GM04504 (cell line): ENCODE measurements at regions not wholly inside any gene's neighbourhood (a gene's known extent, or its start where the extent isn't known, plus 50 kb on each side); places are given as distances from the start of the nearest gene placed in this dataset.

Experiments
- DNase-seq: peaks from one replicate; pipeline ENCODE4 v3.0.0-alpha.2; 2012; ENCODE audit warnings: low read depth

DNA sequence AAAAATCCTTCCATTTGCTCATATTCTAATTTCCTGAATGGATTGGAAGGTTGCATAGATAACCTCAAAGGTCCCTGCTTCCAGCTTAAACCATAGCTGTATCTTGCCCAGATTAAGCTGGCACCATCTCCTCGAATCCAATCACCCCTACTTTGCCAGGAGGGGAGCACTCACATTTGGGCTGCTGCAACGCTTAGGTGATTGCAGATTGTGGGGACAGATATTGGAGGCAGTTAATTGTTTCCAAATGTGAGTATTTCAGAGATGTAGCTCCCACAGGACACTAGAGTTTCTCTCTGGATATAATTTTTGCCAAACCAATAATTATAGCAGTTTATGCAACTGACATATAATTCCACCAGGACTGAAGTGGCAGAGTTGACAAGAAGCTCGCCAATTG is 53.5 kb upstream of the ACSL1 start:
- no peak for DNase-seq

DNA sequence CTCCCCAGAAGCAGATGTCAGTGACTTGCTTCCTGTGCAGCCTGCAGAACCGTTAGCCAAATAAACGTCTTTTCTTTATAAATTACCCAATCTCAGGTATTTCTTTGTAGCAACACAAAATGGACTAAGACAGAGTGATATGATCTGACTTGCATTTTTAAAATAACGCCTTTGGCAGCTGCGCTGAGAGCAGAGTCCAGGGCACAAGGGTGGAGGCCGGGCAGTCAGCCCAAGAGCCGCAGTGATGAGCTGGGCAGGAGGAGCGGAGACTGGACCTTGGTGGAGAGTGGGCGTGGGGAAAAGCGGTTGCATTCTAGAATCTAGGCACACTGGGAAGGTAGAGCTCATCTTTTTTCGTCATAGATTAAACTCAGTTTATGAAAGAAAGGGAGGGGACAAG is 56.5 kb upstream of the ACSL1 start:
- no peak for DNase-seq

DNA sequence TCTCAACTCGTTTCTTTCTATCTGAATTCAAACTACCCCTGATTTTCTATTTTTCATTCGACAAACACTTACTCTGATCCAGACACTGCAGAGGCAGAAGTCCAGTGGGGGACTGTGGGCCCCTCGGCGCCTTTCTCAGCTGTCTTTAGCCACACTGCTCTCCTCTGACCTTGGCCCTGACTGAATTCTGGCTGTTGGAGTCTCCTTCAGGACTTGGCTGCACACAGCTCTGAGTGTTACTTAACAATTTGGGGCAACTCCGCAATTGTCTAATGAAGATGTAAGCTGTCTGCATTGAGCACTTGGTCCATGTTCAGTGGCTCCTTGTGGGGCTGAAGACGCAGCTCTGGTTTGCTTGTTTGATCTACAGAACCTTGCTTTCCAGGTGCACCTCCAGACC is 57.3 kb upstream of the ACSL1 start:
- no peak for DNase-seq

DNA sequence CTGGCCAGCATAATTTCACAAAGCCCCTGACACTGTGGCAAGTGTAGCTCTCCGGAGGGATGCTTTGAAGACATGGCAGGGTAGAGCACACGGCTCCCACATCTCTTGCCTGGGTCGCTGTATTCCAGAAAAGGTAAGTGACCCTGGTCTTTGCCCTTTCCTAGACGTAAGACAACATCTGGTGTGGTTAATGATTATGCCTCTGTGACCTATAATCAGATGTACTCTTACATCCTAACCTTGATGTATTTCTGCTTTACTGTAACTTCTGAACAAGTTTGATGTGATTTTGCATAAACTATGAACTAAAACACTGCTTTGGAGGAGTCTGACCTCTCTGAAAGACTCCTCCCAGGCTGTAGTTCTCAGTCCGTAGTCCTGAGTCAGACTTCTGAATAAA is 59.1 kb upstream of the ACSL1 start:
- DNase-seq, result no peak

DNA sequence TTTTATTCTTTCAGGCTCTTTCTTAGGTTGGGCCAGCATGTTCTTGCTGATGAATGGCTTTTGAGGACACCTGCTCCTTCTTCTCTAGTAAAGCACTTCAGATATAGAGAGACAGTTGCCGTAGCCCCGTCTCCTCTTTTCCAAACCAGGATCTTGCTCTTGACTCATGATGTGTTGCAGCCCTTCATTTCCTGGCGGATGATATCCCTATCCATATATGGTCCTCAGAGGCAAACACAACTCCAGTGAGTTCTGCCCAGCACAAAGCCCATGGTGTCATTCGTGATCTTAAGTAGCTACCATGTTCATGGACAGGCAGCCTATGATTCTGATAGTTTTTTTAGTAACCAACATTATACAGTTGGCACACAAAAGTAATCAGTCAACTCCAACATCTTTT is 59.8 kb upstream of the ACSL1 start:
- DNase-seq, result no peak

DNA sequence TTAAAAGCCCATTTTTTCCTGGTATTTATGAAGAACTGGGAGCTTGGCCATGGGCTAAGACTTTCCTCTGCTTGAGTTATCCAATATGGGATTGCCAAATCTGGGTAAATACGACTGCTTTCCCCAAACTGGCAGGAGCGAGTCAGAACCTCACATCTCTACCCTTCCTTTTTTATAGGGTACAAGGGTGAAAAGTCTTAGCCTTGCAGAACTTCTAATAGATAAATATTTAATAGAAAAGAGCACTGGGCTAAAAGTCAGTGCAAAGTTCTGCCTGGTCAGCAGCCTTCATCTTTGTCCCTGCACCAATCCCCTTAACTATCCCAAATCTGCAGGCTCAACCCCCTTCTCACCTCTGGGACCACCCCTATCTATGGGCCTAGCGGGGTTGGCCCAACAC is 61.6 kb upstream of the ACSL1 start:
- no peak for DNase-seq

DNA sequence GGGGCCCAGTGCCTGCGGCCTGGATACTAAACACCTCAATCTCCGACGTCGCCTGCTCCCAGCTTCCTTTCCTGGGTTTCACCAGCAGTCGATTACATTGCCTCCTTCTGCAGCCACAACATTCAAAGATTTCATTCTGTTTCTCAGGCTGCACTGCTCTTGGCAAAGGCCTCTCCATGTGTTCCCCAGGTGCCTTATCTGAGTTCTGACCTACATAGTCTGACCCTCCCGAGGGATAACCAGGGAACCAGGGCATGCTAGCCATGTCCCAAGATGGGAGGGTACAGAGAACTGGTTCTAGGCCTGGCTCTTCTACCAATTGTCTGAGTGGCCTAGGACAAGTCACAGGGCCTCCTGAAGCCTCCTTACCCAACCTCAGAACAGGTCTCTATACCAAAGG is 62.2 kb upstream of the ACSL1 start:
- DNase-seq, result no peak

DNA sequence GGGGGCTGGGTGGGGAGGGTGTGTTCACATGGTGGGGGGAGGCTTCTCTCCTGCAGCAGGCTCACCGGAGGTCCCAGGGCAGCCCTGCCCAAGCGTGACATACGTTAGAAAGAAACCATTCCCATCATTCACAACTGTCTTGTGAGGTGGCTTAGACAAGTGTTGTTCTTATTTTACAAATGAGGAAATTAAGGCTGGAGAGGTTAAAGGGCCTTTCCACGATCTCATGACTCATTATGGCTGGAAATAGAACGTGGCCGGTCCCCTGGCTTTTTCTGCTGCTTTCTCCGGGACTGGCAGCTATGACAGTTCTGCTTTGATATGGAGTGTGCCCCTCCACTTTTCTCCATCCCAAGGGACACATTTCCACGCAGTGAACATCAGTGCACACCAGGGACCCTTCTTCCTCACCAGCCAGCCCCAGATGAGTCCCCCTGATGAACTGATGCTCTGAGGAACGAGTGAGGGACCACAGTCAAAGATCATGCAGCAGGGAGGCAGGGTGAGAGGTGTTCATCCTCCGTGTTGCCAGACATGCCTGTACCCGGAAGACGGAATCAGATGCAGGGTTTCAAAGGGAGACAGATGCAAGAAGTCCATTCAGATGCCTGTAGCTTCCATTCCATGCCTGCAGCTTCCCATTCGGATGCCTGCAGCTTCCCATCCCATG is 64.0 kb upstream of the ACSL1 start:
- DNase-seq, result no peak

DNA sequence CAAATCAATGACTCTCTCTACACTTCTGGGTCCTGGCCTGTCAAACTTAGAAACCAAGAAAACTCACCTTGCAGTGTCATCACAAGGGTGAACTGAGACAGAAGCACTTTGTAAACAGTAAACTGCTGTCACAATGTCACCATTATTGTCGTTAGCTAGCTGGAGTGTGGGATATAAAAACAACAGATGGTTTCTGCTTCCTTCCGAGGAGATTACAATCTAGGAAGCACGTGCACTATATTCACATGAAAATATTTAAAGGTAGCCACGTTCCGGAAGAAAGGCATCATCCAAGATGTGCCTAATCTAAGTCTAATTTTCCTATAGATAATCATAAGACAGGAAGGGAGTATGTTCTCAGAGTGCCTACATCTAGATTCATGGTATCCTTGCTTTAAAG is 64.7 kb upstream of the ACSL1 start:
- DNase-seq, result no peak

DNA sequence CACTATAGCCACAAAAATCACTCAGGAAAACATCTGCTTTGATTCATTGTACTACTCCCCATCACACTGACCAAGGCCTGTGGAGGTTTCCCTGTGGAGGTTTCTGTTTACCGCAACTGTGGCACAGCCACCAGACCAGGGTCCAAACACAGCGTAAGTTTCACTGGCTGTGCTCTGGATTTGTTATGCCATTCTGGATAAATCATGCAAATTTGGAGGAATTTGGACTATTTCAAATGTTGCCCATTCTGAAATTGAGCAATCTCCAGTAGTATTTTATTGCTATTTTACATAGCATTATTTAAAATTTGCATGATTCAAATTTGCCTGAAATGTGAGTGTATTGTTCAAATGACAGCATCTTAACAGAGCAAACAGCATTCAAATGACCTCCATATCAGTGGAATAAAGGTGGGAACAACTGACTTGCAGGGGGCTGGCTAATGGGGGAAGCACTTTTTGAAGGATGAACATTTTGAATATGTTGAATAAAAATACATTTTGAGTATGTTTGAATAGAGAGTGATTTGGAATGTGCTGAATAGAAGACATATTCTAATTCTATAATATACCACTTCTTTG is 66.1 kb upstream of the ACSL1 start:
- no peak for DNase-seq

DNA sequence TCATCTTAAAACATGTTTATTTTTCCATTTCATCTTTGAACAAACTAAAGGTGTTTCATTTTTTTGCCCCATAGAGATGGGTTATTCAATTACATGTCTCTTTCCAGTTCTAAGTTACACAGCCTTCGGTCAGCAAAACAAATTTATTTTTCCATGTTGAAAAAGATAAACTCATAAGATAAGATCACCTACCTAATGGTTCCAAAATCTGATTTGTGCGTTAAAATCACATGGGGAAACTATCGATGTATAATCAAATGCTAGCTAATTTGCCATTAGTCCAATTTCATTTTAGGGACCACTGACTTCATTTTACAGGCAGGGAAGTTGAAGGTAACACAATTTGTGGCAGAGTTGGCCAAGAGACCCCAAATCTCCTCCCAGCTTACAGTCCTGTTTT is 67.2 kb upstream of the ACSL1 start:
- DNase-seq, result no peak

DNA sequence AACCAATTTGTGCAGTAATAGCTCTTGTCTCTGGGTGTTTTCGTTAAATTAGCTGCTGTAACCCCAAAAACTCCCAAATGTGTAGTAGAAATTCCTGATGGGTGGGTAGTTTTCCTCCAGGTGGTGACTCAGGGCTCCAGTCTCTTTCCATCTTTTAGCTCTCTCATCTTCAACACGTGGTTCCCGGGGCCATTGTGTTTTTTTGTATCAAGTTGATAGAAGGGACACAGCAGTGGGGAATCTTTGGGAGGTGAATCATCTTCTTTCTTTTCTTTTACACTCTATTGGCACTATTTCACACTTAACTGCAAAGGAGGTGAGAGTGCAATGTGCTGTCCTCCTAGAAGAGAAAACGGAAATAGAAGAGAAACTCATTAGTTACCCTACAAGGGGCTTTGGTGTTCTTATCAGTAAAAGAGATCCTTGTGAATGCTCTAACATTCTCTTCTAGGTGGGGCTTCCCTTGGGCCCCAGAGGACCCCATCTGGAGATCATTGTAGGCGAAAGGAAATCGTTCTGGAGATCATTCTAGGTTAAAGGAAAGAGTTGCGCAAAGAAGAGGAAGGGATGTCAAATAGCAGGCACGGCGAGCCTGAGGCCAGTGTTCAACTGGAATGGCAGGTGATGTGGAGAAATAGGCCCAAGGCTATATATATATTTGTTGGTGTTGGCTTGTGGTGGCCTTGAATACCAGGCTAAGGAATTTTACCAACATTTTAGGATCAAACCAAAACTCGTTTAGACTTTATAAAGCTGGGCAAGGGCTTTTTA is 68.2 kb upstream of the ACSL1 start:
- no peak for DNase-seq

DNA sequence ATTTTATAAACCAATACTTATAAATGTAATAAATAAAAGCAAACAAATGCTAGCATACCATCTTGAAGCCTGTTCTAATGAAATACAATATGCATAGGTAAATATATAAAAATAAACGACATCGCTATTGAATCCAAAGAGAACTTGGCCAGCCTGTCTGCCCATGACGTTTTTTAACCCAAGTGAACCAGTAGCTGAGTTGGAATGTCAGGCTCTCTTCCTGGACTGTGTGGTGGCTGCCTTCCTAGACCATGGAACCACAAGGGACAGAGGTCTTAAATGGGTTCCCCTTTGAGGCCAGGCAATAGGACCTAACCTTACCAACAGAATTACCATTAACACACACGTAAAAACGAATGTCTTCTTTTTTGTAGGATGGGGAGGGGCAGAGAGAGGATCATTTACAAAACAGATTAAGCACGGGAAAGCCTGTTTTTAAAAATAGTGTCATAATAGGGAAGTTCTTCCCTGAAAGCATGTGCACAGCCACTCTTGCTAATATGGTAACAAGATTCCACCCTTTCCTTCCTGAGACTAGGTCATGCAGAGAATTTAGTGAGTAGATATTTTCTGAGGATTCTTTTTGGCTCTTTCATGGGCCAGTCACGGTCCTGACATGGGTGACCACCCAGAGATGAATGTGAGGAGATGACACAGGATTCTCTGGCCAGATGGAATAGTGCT is 69.4 kb upstream of the ACSL1 start:
- no peak for DNase-seq

DNA sequence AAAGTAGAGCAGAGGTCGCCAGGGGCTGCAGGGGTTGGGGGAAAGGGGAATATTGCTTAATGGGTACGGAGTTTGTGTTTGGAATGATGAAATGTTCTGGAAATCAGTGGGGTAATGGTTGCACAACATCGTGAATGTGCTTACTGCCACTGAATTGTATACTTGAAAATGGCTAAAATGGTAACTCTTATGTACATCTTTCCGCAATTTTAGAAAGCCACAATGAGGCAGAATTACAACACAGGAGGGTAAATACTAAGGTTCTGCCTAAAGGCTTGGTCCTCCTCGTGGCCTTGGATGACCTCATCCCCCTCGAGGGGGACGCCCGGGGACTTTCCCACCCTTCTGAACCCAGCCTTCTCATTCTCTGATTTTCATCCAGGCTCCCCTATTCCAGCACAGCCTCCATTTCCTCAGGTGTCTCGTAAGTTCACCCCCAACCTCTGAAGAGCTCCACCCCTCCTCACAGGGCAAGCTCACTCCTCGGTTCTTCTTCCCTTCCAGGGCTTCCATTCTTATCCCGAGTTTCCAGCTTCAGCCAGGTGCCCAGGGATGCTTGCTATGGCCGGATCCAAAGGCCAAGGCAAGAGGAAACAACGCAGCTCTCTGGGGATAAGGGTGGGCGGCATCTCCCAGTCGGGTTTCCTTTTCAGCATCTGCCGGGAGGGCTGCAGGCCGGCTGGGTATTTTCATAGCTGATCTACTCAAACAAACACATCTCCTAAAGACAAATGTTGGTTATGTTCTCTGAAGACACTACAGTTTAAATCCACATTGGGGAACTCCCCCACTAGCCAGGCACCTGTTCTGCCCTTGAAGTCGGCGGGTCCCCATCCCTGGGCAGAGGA is 71.3 kb upstream of the ACSL1 start:
- no peak for DNase-seq

DNA sequence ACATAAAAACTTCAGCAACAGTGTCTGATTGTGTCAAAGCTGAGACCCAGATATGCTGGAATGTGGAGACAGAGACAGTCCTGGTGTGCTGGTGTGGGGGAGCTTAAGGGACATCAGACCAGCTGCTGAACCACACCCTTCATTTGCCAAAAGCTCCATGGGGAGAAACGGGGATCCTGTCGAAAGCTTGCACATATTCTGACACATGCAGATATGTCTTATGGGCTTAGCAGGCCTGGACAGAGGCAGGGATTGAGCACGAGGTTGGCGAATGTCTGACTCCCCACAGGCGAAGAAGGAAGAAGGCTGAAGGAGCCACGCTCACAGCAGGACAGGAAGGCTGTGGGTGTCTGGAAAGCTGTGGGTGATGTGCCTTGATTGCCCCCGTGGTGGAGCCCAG is 72.1 kb upstream of the ACSL1 start:
- no peak for DNase-seq

DNA sequence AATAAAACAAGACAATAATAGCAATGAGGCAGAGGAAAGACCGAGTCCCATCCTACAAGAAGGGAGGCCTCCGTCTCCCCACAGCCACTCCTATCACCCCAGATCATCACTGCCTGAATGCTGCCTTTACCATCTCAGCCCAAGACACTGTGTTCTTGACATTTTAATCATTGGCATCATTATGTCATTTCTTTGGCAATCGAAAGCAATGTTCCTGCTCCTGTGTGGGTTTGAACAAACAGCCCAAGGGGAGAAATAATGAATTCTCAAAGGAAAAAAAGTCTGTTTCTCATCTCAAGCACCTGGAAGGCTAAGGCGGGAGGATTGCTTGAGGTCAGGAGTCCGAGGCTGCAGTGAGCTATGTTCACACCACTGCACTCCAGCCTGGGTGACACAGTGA is 73.0 kb upstream of the ACSL1 start:
- no peak for DNase-seq

DNA sequence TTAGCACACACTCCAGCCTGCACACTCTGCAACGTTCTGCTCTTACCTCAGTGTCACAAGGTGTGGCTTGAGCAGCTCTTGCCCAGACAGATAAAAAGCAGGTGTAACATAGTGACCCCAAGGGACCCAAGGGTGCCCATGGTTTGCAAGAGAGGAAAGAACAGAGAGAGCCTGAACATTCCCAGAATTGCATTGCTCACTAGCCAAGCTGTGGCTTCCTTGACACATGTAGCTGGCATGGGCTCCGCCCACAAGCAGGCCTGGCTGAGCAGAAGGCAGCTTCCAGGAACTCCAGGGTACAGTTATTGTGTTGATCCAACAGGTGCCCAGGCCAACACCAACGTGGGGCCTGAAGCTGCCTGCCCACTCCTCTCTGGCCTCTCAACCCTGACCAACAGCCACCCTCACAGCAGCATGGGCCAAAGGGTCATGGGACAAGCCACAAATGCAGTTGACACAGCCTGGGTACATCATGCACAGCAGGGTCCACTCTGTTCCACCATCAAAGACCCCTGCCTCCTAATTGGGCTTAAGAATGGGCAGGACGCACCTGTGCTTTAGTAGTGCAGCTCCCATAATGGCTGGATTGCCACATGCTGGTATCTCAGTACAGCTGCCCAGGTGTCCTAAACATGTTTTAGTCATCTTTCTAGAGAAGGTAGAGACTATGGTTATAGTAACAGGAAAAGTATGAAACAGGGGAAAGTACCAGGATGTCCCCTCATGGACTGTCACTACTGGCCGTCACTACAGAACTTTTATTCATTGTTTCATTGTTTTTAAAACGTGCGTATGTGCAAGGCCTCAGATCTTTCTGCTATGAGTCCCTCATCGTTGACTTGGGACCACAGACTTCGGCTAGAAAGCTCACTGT is 73.7 kb upstream of the ACSL1 start:
- DNase-seq, result no peak

DNA sequence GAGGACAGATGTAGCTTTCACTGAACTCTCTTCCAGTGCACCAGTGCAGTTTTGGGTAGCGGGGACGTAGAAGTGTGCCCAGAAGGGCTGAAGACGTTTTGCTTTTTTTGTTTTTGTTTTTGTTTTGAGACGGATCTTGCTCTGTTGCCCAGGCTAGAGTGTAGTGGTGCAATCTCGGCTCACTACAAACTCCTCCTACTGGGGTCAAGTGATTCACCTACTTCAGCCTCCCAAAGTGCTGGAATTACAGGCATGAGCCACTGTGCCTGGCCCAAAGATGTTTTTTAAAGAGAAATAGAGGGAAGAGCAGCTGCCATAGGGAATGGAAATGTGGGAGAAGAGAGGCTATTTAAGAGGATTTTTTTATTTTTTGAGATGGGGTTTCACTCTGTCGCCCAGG is 74.4 kb upstream of the ACSL1 start:
- DNase-seq, result no peak

DNA sequence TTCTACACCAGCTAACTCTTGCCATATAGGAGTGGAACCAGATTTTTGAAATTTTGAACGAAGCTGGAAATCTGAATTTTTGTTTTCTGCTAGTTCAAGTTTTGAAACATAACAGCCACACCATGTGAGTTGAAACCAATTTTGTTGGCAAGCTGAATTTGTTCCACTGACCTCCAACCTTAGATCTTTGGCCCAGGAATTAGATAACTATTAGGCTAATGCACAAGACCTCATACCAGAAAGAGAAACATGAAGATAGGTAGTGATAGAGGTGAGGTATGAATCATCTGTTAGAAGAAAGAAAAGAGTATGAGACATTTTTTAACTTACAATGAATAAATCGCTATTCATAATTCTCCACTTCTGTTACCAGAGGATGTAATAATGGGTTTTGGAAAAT is 76.8 kb upstream of the ACSL1 start:
- DNase-seq, result no peak

DNA sequence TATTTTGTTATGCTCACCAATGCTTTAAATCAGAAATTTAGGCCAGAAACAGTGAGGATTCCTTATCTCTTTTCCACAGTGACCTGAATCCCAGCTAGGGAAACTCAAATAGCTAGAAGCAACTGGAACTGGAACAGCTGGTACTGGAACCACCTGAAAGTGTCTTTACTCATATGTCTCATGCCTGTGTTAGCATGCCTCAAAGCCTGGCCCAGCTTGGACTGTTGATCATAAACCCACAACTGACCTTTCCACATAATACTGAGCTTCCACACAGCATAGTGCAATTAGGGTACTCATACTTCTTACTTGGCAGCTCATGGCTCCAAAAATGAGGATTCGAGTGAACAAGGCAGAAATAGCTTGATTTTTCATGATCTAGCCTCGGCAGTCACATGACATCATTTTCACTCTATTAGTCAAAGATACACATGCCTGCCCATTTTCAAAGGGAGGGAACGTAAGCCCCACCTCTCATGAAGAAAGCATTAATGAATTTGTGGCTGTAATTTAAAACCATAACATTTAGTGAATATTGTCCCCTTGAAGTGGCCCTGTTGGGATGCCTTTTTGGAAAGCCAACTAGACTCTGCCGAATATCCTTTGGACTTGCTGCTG is 80.8 kb upstream of the ACSL1 start:
- no peak for DNase-seq

DNA sequence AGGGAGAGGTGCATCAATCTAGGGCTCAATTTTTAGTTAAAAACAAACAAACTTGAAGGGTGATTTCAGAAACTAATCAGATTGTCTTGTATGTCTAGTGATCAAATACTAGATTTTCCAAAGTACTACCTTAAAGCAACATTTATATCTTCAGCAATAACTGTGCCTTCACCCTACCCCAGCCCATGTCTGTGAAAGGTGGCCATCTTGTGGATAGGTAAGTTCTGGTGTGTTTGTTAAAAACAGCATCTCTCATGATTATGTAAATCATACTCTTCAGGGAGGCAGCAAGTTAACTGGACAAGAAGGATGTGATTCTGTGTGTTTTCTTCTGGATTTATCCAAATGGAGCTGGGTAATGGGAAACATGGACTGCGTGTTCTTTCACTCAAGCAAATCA is 81.4 kb upstream of the ACSL1 start:
- no peak for DNase-seq
